Trophoblast cell (in vitro differentiated cells and primary cell): ENCODE measurements at regions not wholly inside any gene's neighbourhood (a gene's known extent, or its start where the extent isn't known, plus 50 kb on each side); places are given as distances from the start of the nearest gene placed in this dataset.

Experiments used
- DNase-seq, 2 donors: peaks; one replicate each; pipeline ENCODE4 v3.0.0-alpha.2; 2016
- H2AFZ ChIP-seq: 2 replicates; pipeline ENCODE4 v1.6.1; 2013; ENCODE audit warnings: low read length, moderate library complexity, mild to moderate bottlenecking; ENCODE audit not compliant: insufficient read depth, poor library complexity
- H2AK5ac ChIP-seq: 2 replicates; pipeline ENCODE4 v1.6.1; 2013; ENCODE audit warnings: mild to moderate bottlenecking, low read length
- H2BK120ac ChIP-seq: 2 replicates; pipeline ENCODE4 v1.6.1; 2013; ENCODE audit warnings: low read length, mild to moderate bottlenecking, moderate library complexity; ENCODE audit not compliant: insufficient read depth, poor library complexity
- H2BK12ac ChIP-seq: 2 replicates; pipeline ENCODE4 v1.6.1; 2013; ENCODE audit warnings: mild to moderate bottlenecking, low read length, moderate library complexity
- H2BK5ac ChIP-seq: 2 replicates; pipeline ENCODE4 v1.6.1; 2013; ENCODE audit warnings: low read length, low read depth, moderate library complexity, mild to moderate bottlenecking; ENCODE audit not compliant: poor library complexity
- H3K14ac ChIP-seq: 2 replicates; pipeline ENCODE4 v1.6.1; 2013; ENCODE audit warnings: mild to moderate bottlenecking, low read length
- H3K18ac ChIP-seq: 2 replicates; pipeline ENCODE4 v1.6.1; 2013; ENCODE audit warnings: mild to moderate bottlenecking, low read length
- H3K23ac ChIP-seq: 2 replicates; pipeline ENCODE4 v1.6.1; 2013; ENCODE audit warnings: low read length
- H3K27ac ChIP-seq: 2 replicates; pipeline ENCODE4 v1.5.1; 2013; ENCODE audit warnings: low read depth, mild to moderate bottlenecking, inconsistent platforms, low read length, moderate library complexity
- H3K27me3 ChIP-seq: 2 replicates; pipeline ENCODE4 v1.6.1; 2013; ENCODE audit warnings: inconsistent platforms, mild to moderate bottlenecking, low read length, moderate library complexity; ENCODE audit not compliant: insufficient read depth
- H3K36me3 ChIP-seq, 2 experiments: 1 replicate in 1 of 2; 2 replicates in 1 of 2; pipeline ENCODE4 v1.6.1; 2013; ENCODE audit warnings: low read length in 2 of 2, mild to moderate bottlenecking in 2 of 2, moderate library complexity in 1 of 2; ENCODE audit not compliant: insufficient read depth in 2 of 2, control insufficient read depth in 1 of 2
- H3K4ac ChIP-seq: 2 replicates; pipeline ENCODE4 v1.6.1; 2013; ENCODE audit warnings: low read depth, mild to moderate bottlenecking, low read length, moderate library complexity
- H3K4me1 ChIP-seq, 2 experiments: 1 replicate in 1 of 2; 2 replicates in 1 of 2; pipeline ENCODE4 v1.6.1; 2013; ENCODE audit warnings: low read length in 2 of 2, mild to moderate bottlenecking in 2 of 2, moderate library complexity in 1 of 2; ENCODE audit not compliant: insufficient read depth in 2 of 2, control insufficient read depth in 1 of 2
- H3K4me2 ChIP-seq: 2 replicates; pipeline ENCODE4 v1.6.1; 2013; ENCODE audit warnings: inconsistent platforms, mild to moderate bottlenecking, low read length, moderate library complexity
- H3K4me3 ChIP-seq: 2 replicates; pipeline ENCODE4 v1.5.1; 2013; ENCODE audit warnings: mild to moderate bottlenecking, low read depth, low read length, inconsistent platforms
- H3K79me1 ChIP-seq: one replicate; pipeline ENCODE4 v1.6.1; 2013; ENCODE audit warnings: low read length
- H3K79me2 ChIP-seq: 2 replicates; pipeline ENCODE4 v1.6.1; 2013; ENCODE audit warnings: low read length, mild to moderate bottlenecking; ENCODE audit not compliant: control insufficient read depth, insufficient read depth, poor library complexity
- H3K9ac ChIP-seq: 2 replicates; pipeline ENCODE4 v1.6.1; 2013; ENCODE audit warnings: mild to moderate bottlenecking, low read length
- H3K9me3 ChIP-seq: 2 replicates; pipeline ENCODE4 v1.6.1; 2013; ENCODE audit warnings: low read depth, mild to moderate bottlenecking, control low read depth, inconsistent platforms, low read length; ENCODE audit not compliant: insufficient read depth
- H4K12ac ChIP-seq: 2 replicates; pipeline ENCODE4 v1.6.1; 2013; ENCODE audit warnings: low read depth, mild to moderate bottlenecking, low read length, moderate library complexity
- H4K8ac ChIP-seq: 2 replicates; pipeline ENCODE4 v1.6.1; 2013; ENCODE audit warnings: low read depth, mild to moderate bottlenecking, low read length, moderate library complexity
- H4K91ac ChIP-seq: one replicate; pipeline ENCODE4 v1.6.1; 2013; ENCODE audit warnings: low read depth, mild to moderate bottlenecking, low read length, moderate library complexity
- WGBS: extraction: QIAGEN DNeasy Blood & Tissue Kit; methylation state at CpG from one replicate; pipeline ENCODE4 v1.1.7; 2013; ENCODE audit warnings: missing lambda C conversion rate; ENCODE audit not compliant: insufficient read length, insufficient coverage; ENCODE audit errors: extremely low coverage; 5-methylcytosine and 5-hydroxymethylcytosine counted together

GRCh38 chr10:131404886-131405285 lies 93.4 kb upstream of the TCERG1L start:
- no peak for DNase-seq
- no peaks in the 10 kb centered on the region for H3K4me1 ChIP-seq
- no peaks in the 10 kb centered on the region for H3K36me3 ChIP-seq
- no peak overlapping the region for H3K14ac ChIP-seq
- H2BK120ac ChIP-seq: no peak overlapping the region
- H3K4ac ChIP-seq: no peak overlapping the region
- H2AK5ac ChIP-seq: no peak overlapping the region
- no peaks in the 10 kb centered on the region for H3K9me3 ChIP-seq
- H4K8ac ChIP-seq: no peak overlapping the region
- no peaks in the 10 kb centered on the region for H3K79me1 ChIP-seq
- no peak overlapping the region for H4K12ac ChIP-seq
- no peak overlapping the region for H3K18ac ChIP-seq
- no peak overlapping the region for H2BK12ac ChIP-seq
- no peak overlapping the region for H3K9ac ChIP-seq
- H3K27ac ChIP-seq: no peak overlapping the region
- no peaks in the 10 kb centered on the region for H3K79me2 ChIP-seq
- WGBS: no CpG with 5 or more reads among the region's 10 CpGs
- no peak overlapping the region for H2AFZ ChIP-seq
- H4K91ac ChIP-seq: no peak overlapping the region
- no peak overlapping the region for H2BK5ac ChIP-seq
- H3K4me3 ChIP-seq: no peak overlapping the region
- no peak overlapping the region for H3K4me2 ChIP-seq
- no peaks in the 10 kb centered on the region for H3K27me3 ChIP-seq
- H3K23ac ChIP-seq: no peak overlapping the region

- no CpG with 5 or more reads among the region's 17 CpGs for WGBS
- Histone ChIP-seq H3K23ac (no peak overlapping the region), H3K27me3 (no peaks in the 10 kb centered on the region), H3K18ac (no peak overlapping the region), H3K4me2 (no peak overlapping the region), H3K36me3 (no peaks in the 10 kb centered on the region), H4K91ac (no peak overlapping the region), H3K14ac (no peak overlapping the region), H3K79me2 (no peaks in the 10 kb centered on the region), H3K79me1 (no peaks in the 10 kb centered on the region), H3K27ac (no peak overlapping the region), H2BK120ac (no peak overlapping the region), H3K9ac (no peak overlapping the region), H4K12ac (no peak overlapping the region), H3K4ac (no peak overlapping the region), H2AFZ (no peak overlapping the region), H3K9me3 (peaks cover 5% of the 10 kb centered on the region), H2BK12ac (no peak overlapping the region), H2BK5ac (no peak overlapping the region), H3K4me1 (no peaks in the 10 kb centered on the region), H4K8ac (no peak overlapping the region), H2AK5ac (no peak overlapping the region), H3K4me3 (no peak overlapping the region)
- no peak for DNase-seq
Observed at GRCh38 chr10:131406676-131407392, 95.3 kb upstream of the TCERG1L start.

GRCh38 chr10:131418681-131419080 lies 107.2 kb upstream of the TCERG1L start:
- Histone ChIP-seq H3K79me2 (no peaks in the 10 kb centered on the region), H3K27me3 (no peaks in the 10 kb centered on the region), H3K79me1 (no peaks in the 10 kb centered on the region), H3K4me3 (no peak overlapping the region), H3K18ac (no peak overlapping the region), H4K8ac (no peak overlapping the region), H3K27ac (no peak overlapping the region), H3K4me2 (no peak overlapping the region), H3K9me3 (peaks cover 7% of the 10 kb centered on the region), H3K36me3 (no peaks in the 10 kb centered on the region), H2AK5ac (no peak overlapping the region), H2AFZ (no peak overlapping the region), H3K4me1 (no peaks in the 10 kb centered on the region), H2BK12ac (no peak overlapping the region), H2BK120ac (no peak overlapping the region), H2BK5ac (no peak overlapping the region), H3K9ac (no peak overlapping the region), H3K14ac (no peak overlapping the region), H4K91ac (no peak overlapping the region), H4K12ac (no peak overlapping the region), H3K23ac (no peak overlapping the region), H3K4ac (no peak overlapping the region)
- DNase-seq: no peak
- WGBS: no CpG with 5 or more reads among the region's 5 CpGs

- Histone ChIP-seq H3K14ac (no peak overlapping the region), H3K23ac (no peak overlapping the region), H3K79me1 (no peaks in the 10 kb centered on the region), H3K4me2 (no peak overlapping the region), H2AFZ (no peak overlapping the region), H3K4ac (no peak overlapping the region), H2AK5ac (no peak overlapping the region), H2BK12ac (no peak overlapping the region), H2BK5ac (no peak overlapping the region), H3K18ac (no peak overlapping the region), H3K4me1 (no peaks in the 10 kb centered on the region), H3K79me2 (no peaks in the 10 kb centered on the region), H3K27me3 (no peaks in the 10 kb centered on the region), H3K4me3 (no peak overlapping the region), H3K36me3 (no peaks in the 10 kb centered on the region), H4K12ac (no peak overlapping the region), H3K9me3 (peaks cover 7% of the 10 kb centered on the region), H4K8ac (no peak overlapping the region), H3K9ac (no peak overlapping the region), H3K27ac (no peak overlapping the region), H2BK120ac (no peak overlapping the region), H4K91ac (no peak overlapping the region)
- DNase-seq: no peak
- no CpG with 5 or more reads among the region's 22 CpGs for WGBS
Observed at GRCh38 chr10:131419797-131420196, 108.3 kb upstream of the TCERG1L start.
